ENCODE measurements at regions not wholly inside any gene's neighbourhood (a gene's known extent, or its start where the extent isn't known, plus 50 kb on each side); places are given as distances from the start of the nearest gene placed in this dataset.
A peak's percentile ranks its signal among the peaks of the same experiment; 100 is the strongest.

GRCh38 chr14:65231286-65231980, 129.1 kb upstream of the MAX start (continued):
- TF ChIP-seq GPBP1L1 (CRISPR knock-in tag; IDR thresholded peaks at IDR 0.05) (no peak), POLR2AphosphoS2 (IDR thresholded peaks at IDR 0.05; ENCODE audit: low read depth, low read length) (no peak), ZNF329 (CRISPR knock-in tag; IDR thresholded peaks at IDR 0.05; ENCODE audit: low read depth) (no peak), NONO (IDR thresholded peaks at IDR 0.05) (no peak), NONO (CRISPR knock-in tag; conservative IDR thresholded peaks at IDR 0.05) (no peak), TRIM22 (IDR thresholded peaks at IDR 0.05) (no peak), ARNT2 (CRISPR knock-in tag; IDR thresholded peaks at IDR 0.05; ENCODE audit: low read depth) (no peak), AFF4 (CRISPR knock-in tag; IDR thresholded peaks at IDR 0.05) (no peak), IRF1 (CRISPR knock-in tag; IDR thresholded peaks at IDR 0.05; ENCODE audit: low read depth) (no peak), EP300 (IDR thresholded peaks at IDR 0.05; ENCODE audit: low read depth in 2 of 2, low read length in 2 of 2) (0 out of 4 replicates have a peak, but pooled peaks of 1 of the 2 experiments have one; percentile 23), EP300 (CRISPR knock-in tag; IDR thresholded peaks at IDR 0.05; ENCODE audit: borderline replicate concordance) (no peak), HNF1A (IDR thresholded peaks at IDR 0.05; ENCODE audit: low read depth) (no peak), HNF1A (CRISPR knock-in tag; IDR thresholded peaks at IDR 0.05; ENCODE audit: borderline replicate concordance) (no peak; the same call in 1 of the 2 replicates), GMEB2 (CRISPR knock-in tag; IDR thresholded peaks at IDR 0.05; ENCODE audit: low read depth) (no peak), ZNF468 (CRISPR knock-in tag; IDR thresholded peaks at IDR 0.05) (no peak), SP4 (CRISPR knock-in tag; IDR thresholded peaks at IDR 0.05) (no peak)
